Activated CD8-positive, alpha-beta T cell treated with anti-CD3 and anti-CD28 coated beads for 36 hours (primary cell): ENCODE measurements at regions not wholly inside any gene's neighbourhood (a gene's known extent, or its start where the extent isn't known, plus 50 kb on each side); places are given as distances from the start of the nearest gene placed in this dataset.

Experiments used
- ATAC-seq: fragments of 200-7000 bp; cut with Tn5 transposase; one replicate; pipeline ENCODE4 v1.10.0; 2021; ENCODE audit warnings: mild to moderate bottlenecking, moderate library complexity
- CTCF ChIA-PET: fragments of 350-600 bp; sonication (Branson Sonifier 250); formaldehyde crosslinking; loops from one replicate; lab custom pipeline; 2021; ENCODE audit warnings: antibody characterized with exemption; lab: Charles Lee
- POLR2A ChIA-PET: fragments of 350-600 bp; sonication (Branson Sonifier 250); formaldehyde crosslinking; loops from one replicate; lab custom pipeline; 2021; ENCODE audit warnings: antibody characterized with exemption; lab: Charles Lee
- DNase-seq: peaks from one replicate; pipeline ENCODE4 v3.0.0-alpha.2; 2020
- H3K27ac Mint-ChIP-seq: one replicate; pipeline ENCODE4 v1.8.0; 2021; ENCODE audit warnings: mild to moderate bottlenecking, mixed read lengths
- H3K27me3 Mint-ChIP-seq: one replicate; pipeline ENCODE4 v1.8.0; 2021; ENCODE audit warnings: mixed read lengths
- H3K36me3 Mint-ChIP-seq: one replicate; pipeline ENCODE4 v1.8.0; 2021; ENCODE audit warnings: low read depth, mixed read lengths
- H3K4me1 Mint-ChIP-seq: one replicate; pipeline ENCODE4 v1.8.0; 2021; ENCODE audit warnings: low read depth, mixed read lengths
- H3K4me3 Mint-ChIP-seq: one replicate; pipeline ENCODE4 v1.8.0; 2021; ENCODE audit warnings: mild to moderate bottlenecking, moderate library complexity, mixed read lengths
- H3K9me3 Mint-ChIP-seq: one replicate; pipeline ENCODE4 v1.8.0; 2021; ENCODE audit warnings: mixed read lengths
- CTCF ChIP-seq: fragments of 200-600 bp; IDR thresholded peaks from one replicate; pipeline ENCODE4 v1.8.0; 2022; ENCODE audit warnings: antibody characterized with exemption, mild to moderate bottlenecking
- intact Hi-C: fragments of 100-400 bp; cut with micrococcal nuclease; formaldehyde crosslinking; loops from one replicate; pipeline ENCODE4 v1.10.0; 2022

DNA sequence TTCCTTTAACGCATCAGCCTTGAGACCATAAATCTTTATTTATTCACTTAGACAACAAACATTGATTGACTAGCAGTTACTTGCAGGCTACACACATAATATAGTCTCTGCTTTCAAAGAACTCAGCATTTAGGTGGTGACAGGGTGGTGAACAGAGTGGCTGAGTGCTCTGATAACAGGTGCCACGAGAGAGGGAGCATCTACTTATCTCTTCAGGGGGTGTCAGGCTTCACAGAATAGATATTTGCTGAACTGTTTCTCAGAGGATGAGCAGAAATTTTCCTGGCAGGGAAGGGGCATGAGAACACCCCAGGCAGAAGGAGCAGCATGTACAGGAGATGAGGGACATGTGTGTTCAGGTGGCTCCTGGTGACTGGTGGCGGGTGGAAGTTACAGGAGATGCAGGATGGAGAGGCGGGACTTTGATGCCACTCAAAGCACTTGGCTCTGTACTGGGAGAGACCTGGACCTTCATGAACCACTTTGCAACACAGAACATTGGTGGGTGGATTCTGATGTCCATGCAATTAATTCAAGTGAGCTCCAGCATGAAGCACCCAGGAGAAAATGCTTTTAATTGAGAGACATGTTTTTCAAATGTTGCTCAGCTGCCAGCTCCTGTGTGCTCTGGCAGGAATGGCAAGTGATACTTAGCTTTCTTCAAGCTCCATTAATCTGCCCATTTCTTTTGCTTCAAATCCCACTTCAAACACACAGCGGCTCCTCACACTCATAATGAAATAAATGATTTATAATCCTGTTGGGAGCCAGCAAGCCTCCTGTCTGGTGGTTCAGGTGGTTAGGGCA, 248.9 kb downstream of the MYCN start:
- intact Hi-C loops: no loop called here
- H3K27ac Mint-ChIP-seq: no peak overlapping the region
- H3K4me1 Mint-ChIP-seq: no peaks in the 10 kb centered on the region
- no peaks in the 10 kb centered on the region for H3K36me3 Mint-ChIP-seq
- DNase-seq (no peak), ATAC-seq (no peak)
- H3K4me3 Mint-ChIP-seq: no peak overlapping the region
- peaks cover 2% of the 10 kb centered on the region for H3K27me3 Mint-ChIP-seq
- POLR2A ChIA-PET: no interaction called here
- H3K9me3 Mint-ChIP-seq: no peaks in the 10 kb centered on the region
- CTCF ChIA-PET: no interaction called here
- no peak for TF ChIP-seq CTCF

DNA sequence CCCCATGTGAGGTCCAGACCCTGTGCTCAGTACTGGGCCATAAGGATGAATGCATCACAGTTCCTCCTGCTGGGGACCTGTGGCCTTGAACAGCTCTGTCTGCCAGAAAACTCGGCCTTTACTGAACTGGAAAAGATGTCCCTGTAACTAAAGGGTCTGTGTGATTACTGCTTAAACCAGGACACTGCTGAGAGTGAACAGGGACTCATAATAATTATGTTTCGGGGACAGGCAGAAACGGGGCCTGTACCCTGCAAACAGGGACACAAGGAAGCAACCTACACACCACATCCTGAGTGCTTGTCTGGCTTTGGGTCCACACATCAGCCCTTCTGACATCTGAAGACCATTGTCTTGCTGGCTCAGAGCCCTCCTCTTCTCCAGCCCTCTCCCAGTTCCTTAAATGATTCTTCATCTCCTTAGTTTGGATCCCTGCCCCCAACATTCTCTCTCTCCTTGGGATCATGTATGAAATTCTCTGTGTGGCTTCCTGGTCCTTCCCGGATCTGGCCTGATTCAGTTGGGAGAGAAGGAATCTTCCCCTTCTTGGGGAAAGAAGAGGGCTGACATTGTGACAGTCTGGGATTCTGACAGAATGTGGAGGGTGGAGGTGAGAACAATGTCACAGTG, 248.0 kb downstream of the MYCN start:
- ChIA-PET CTCF (interaction anchor here (0.7 kb wide), 1 partner anchor 420 kb away, joined by 3 read pairs; no protein-coding TSS in a partner anchor), POLR2A (no interaction called here)
- DNase-seq (no peak), ATAC-seq (no peak)
- intact Hi-C loops: no loop called here
- Mint-ChIP-seq H3K27ac (no peak overlapping the region), H3K4me1 (no peaks in the 10 kb centered on the region), H3K4me3 (no peak overlapping the region), H3K27me3 (peaks cover 2% of the 10 kb centered on the region), H3K36me3 (no peaks in the 10 kb centered on the region), H3K9me3 (no peaks in the 10 kb centered on the region)
- no peak for TF ChIP-seq CTCF

- TF ChIP-seq CTCF: no peak
- POLR2A ChIA-PET: no interaction called here
- Mint-ChIP-seq H3K9me3 (no peaks in the 10 kb centered on the region), H3K4me1 (no peaks in the 10 kb centered on the region), H3K4me3 (no peak overlapping the region), H3K27ac (no peak overlapping the region), H3K36me3 (no peaks in the 10 kb centered on the region), H3K27me3 (peaks cover 2% of the 10 kb centered on the region)
- DNase-seq (no peak), ATAC-seq (no peak)
- CTCF ChIA-PET: no interaction called here
- intact Hi-C loops: no loop called here
Observed at GRCh38 chr2:16187482-16187817, 247.1 kb downstream of the MYCN start.

- Mint-ChIP-seq H3K27me3 (peaks cover 2% of the 10 kb centered on the region), H3K27ac (no peak overlapping the region), H3K9me3 (no peaks in the 10 kb centered on the region), H3K4me3 (no peak overlapping the region), H3K36me3 (no peaks in the 10 kb centered on the region), H3K4me1 (no peaks in the 10 kb centered on the region)
- intact Hi-C loops: no loop called here
- DNase-seq (no peak), ATAC-seq (no peak)
- ChIA-PET POLR2A (no interaction called here), CTCF (no interaction called here)
- no peak for TF ChIP-seq CTCF
Observed at GRCh38 chr2:16186661-16187481, 246.5 kb downstream of the MYCN start.
